Tibial nerve (tissue), 4 donors: ENCODE measurements at regions not wholly inside any gene's neighbourhood (a gene's known extent, or its start where the extent isn't known, plus 50 kb on each side); places are given as distances from the start of the nearest gene placed in this dataset.

Source experiments
- DNase-seq, 2 donors: peaks; one replicate each; pipeline ENCODE4 v3.0.0-alpha.2; 2019; ENCODE audit warnings: low spot score in 2 of 2
- H3K27ac ChIP-seq, 4 donors: fragments of 200-600 bp; sonication (generic) in 3 of 4; one replicate each; pipeline ENCODE4 v1.5.1; 2017 to 2019; ENCODE audit warnings: mild to moderate bottlenecking in 1 of 4
- H3K27me3 ChIP-seq, 2 donors: fragments of 200-600 bp; sonication (generic) in 1 of 2; one replicate each; pipeline versions ENCODE4 v1.5.1 to v1.6.0; 2017 to 2019
- H3K36me3 ChIP-seq, 3 donors: fragments of 200-600 bp; sonication (generic); one replicate each; pipeline ENCODE4 v1.5.1; 2018 to 2019
- H3K4me1 ChIP-seq, 4 donors: fragments of 200-600 bp; sonication (generic) in 3 of 4; one replicate each; pipeline ENCODE4 v1.5.1; 2017 to 2019
- H3K4me3 ChIP-seq, 4 donors: fragments of 200-600 bp; sonication (generic) in 3 of 4; one replicate each; pipeline ENCODE4 v1.5.1; 2017 to 2019; ENCODE audit warnings: mild to moderate bottlenecking in 1 of 4, moderate library complexity in 1 of 4
- H3K9me3 ChIP-seq, 4 donors: fragments of 200-600 bp; sonication (generic) in 3 of 4; one replicate each; pipeline ENCODE4 v1.5.1; 2017 to 2019
- EP300 ChIP-seq, 2 donors: sonication (generic); formaldehyde crosslinking; IDR thresholded peaks; one replicate each; pipeline ENCODE4 v1.6.1; 2017; ENCODE audit warnings: antibody characterized with exemption in 2 of 2, mild to moderate bottlenecking in 1 of 2
- POLR2A ChIP-seq, 2 donors: fragments of 450-650 bp; IDR thresholded peaks; one replicate each; pipeline ENCODE4 v1.6.1; 2017; ENCODE audit warnings: antibody characterized with exemption in 2 of 2, mild to moderate bottlenecking in 2 of 2, moderate library complexity in 2 of 2
- WGBS, 2 donors: methylation state at CpG; one replicate each; pipeline ENCODE4 v1.1.5; 2018; 5-methylcytosine and 5-hydroxymethylcytosine counted together
- TF ChIP-seq, protein P1 (sequence below), 5 experiments: fragments of 200-600 bp in 3 of 5; fragments of 450-650 bp in 2 of 5; sonication (generic) in 3 of 5; IDR thresholded peaks; one replicate each; pipeline ENCODE4 v1.5.1; 2016 to 2019; ENCODE audit warnings: antibody characterized with exemption in 5 of 5, mild to moderate bottlenecking in 3 of 5, moderate library complexity in 2 of 5

DNA sequence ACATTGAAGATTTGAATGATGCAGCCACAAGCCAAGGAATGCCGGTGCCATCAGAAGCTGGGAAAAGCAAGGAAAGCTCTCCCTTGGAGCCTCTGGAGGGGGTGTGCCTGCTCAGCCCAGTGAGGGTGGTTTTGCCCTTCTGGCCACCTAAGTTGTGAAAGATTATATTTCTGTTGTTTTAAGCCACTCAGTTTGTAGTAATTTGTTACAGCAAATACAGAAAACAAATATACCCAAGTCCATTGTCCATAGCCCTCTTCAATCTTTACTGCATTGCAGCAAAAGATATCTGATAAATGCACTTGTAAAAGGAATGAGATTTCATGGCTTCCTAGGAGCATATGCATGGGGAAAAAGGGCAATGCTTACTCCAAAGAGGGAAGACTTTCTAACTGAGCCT is 447.9 kb downstream of the HAPSTR1 start:
- DNase-seq = no peak
- Histone ChIP-seq H3K27me3 (no peaks in the 10 kb centered on the region), H3K4me1 (no peaks in the 10 kb centered on the region), H3K4me3 (no peak overlapping the region), H3K27ac (no peak overlapping the region), H3K9me3 (peaks cover 0 to 24% (median 0%) of the 10 kb centered on the region in 4 donors), H3K36me3 (no peaks in the 10 kb centered on the region)
- WGBS, 2 donors = 96 to 100% methylated on average over 1 of the region's 1 CpG
- TF ChIP-seq EP300 (IDR thresholded peaks at IDR 0.05) (no peak), POLR2A (IDR thresholded peaks at IDR 0.05) (no peak)
- TF ChIP-seq, protein P1, sequence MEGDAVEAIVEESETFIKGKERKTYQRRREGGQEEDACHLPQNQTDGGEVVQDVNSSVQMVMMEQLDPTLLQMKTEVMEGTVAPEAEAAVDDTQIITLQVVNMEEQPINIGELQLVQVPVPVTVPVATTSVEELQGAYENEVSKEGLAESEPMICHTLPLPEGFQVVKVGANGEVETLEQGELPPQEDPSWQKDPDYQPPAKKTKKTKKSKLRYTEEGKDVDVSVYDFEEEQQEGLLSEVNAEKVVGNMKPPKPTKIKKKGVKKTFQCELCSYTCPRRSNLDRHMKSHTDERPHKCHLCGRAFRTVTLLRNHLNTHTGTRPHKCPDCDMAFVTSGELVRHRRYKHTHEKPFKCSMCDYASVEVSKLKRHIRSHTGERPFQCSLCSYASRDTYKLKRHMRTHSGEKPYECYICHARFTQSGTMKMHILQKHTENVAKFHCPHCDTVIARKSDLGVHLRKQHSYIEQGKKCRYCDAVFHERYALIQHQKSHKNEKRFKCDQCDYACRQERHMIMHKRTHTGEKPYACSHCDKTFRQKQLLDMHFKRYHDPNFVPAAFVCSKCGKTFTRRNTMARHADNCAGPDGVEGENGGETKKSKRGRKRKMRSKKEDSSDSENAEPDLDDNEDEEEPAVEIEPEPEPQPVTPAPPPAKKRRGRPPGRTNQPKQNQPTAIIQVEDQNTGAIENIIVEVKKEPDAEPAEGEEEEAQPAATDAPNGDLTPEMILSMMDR (IDR thresholded peaks at IDR 0.05) = no peak

DNA sequence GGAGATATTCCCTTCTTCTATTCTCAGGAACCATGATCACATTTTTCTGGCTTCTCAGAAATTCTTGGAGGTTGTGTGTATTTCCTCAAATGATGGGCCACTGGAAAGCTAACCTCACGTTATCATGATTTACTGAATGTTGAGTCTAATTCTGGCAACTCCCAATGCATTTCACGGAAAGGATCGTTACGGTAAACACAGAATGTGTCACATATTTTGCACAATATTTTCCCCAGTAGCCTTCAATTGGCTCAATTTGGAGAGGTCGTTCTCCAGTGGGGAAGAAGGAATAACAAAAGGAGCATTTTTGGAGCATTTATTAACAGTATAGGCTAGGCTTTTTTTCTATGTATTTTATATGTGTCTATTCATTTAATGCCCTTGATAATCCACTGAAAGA is 450.3 kb downstream of the HAPSTR1 start:
- Histone ChIP-seq H3K4me3 (no peak overlapping the region), H3K36me3 (no peaks in the 10 kb centered on the region), H3K27me3 (no peaks in the 10 kb centered on the region), H3K27ac (no peak overlapping the region), H3K4me1 (no peaks in the 10 kb centered on the region), H3K9me3 (peaks cover 0 to 23% (median 0%) of the 10 kb centered on the region in 4 donors)
- no peak for DNase-seq
- whole genome bisulfite sequencing, 2 donors = 72 to 76% methylated on average over 5 of the region's 5 CpGs
- no peak for TF ChIP-seq POLR2A (IDR thresholded peaks at IDR 0.05)
- TF ChIP-seq, protein P1 (IDR thresholded peaks at IDR 0.05) = no peak
- no peak for TF ChIP-seq EP300 (IDR thresholded peaks at IDR 0.05)

GRCh38 chr16:9542165-9542755 is 450.8 kb downstream of the HAPSTR1 start:
- no peak overlapping the region for H3K4me3 ChIP-seq
- TF ChIP-seq, protein P1 (IDR thresholded peaks at IDR 0.05) = no peak
- no peak for TF ChIP-seq EP300 (IDR thresholded peaks at IDR 0.05)
- no peaks in the 10 kb centered on the region for H3K36me3 ChIP-seq
- peaks cover 0 to 17% (median 0%) of the 10 kb centered on the region in 4 donors for H3K9me3 ChIP-seq
- no peak for DNase-seq
- 64 to 71% methylated on average over 8 of the region's 8 CpGs for WGBS, 2 donors
- H3K4me1 ChIP-seq = no peaks in the 10 kb centered on the region
- no peaks in the 10 kb centered on the region for H3K27me3 ChIP-seq
- H3K27ac ChIP-seq = no peak overlapping the region

DNA sequence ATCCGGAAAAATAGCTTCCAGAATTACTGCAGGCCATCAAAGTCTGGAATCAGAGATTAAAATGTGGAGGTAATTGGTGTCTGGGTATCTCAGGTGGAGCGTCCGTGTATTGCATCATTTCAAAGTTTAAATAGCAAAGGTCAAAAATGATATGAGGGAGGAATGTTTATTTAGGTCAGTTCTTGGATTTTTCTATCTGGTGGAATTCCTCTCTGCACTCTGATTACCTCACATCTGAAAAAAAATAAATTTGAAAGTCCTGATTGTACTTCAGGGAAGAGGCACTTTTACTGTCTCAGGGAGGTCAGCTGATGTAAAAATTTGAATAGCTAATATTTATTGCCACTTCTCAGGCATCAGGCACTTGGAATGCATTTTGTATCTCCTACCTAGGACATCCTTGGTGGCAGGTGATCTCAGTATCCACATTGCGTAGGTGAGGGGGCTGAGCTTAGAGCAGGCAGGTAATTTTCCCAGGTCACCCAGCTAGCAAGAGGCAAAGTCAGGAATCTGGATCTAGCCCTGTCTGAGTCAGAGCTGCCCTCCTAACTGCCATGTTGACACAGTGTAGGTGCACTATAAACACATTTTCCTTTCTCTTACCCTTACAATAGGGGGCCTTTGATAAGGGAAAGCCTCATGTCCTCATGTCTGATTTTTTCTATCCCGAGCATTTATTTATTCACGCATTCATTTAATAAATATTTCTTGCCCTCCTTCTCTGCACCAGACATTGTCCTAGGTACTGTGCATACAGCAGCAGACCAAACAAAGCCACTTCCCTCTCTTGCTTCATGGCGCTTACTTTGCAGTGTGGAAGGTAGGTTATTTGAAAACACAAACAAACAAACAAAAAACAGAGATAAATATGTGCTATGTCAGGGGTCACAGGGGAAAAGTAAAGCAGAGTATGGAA is 454.3 kb downstream of the HAPSTR1 start:
- no peak for DNase-seq
- H3K27me3 ChIP-seq = no peaks in the 10 kb centered on the region
- H3K4me3 ChIP-seq = no peak overlapping the region
- no peaks in the 10 kb centered on the region for H3K4me1 ChIP-seq
- H3K36me3 ChIP-seq = no peaks in the 10 kb centered on the region
- 72 to 78% methylated on average over 7 of the region's 7 CpGs for WGBS, 2 donors
- TF ChIP-seq POLR2A (IDR thresholded peaks at IDR 0.05) = no peak
- TF ChIP-seq, protein P1 (IDR thresholded peaks at IDR 0.05) = no peak
- no peak for TF ChIP-seq EP300 (IDR thresholded peaks at IDR 0.05)
- no peak overlapping the region for H3K27ac ChIP-seq
- peaks cover 0 to under 1% (median 0%) of the 10 kb centered on the region in 4 donors for H3K9me3 ChIP-seq

DNA sequence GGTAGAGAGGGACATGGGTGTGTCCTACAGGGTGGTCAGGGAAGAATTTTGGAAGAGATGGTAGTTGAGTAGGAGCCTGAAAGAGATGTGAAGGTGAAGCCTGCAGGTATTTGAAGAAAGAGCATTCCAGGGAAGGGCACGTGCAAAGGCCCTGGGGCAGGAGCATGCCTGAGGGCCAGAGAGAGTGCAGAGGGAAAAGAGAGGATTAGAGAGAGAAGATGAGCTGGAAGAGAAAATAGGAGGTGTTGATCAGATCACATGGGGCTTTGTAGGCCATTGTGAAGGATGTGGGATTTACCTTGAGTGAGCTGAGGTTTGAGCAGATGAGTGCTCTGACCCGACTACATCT is 455.0 kb downstream of the HAPSTR1 start:
- 88 to 90% methylated on average over 2 of the region's 2 CpGs for WGBS, 2 donors
- no peak for DNase-seq
- H3K27me3 ChIP-seq = no peaks in the 10 kb centered on the region
- no peak overlapping the region for H3K4me3 ChIP-seq
- H3K9me3 ChIP-seq = peaks cover 0 to 7% (median 0%) of the 10 kb centered on the region in 4 donors
- TF ChIP-seq, protein P1 (IDR thresholded peaks at IDR 0.05) = no peak
- TF ChIP-seq EP300 (IDR thresholded peaks at IDR 0.05) = no peak
- no peak for TF ChIP-seq POLR2A (IDR thresholded peaks at IDR 0.05)
- no peak overlapping the region for H3K27ac ChIP-seq
- H3K4me1 ChIP-seq = no peaks in the 10 kb centered on the region
- H3K36me3 ChIP-seq = no peaks in the 10 kb centered on the region
